Endothelial cell (in vitro differentiated cells): ENCODE measurements at regions not wholly inside any gene's neighbourhood (a gene's known extent, or its start where the extent isn't known, plus 50 kb on each side); places are given as distances from the start of the nearest gene placed in this dataset.

Experiments
- DNase-seq: peaks from one replicate; pipeline ENCODE4 v3.0.0; 2021; ENCODE audit warnings: low spot score
- H3K27ac Mint-ChIP-seq: one replicate; pipeline ENCODE4 v1.8.0; 2021; ENCODE audit warnings: mixed read lengths, inconsistent platforms; ENCODE audit not compliant: unreplicated experiment
- H3K27me3 Mint-ChIP-seq: one replicate; pipeline ENCODE4 v1.8.0; 2021; ENCODE audit warnings: mild to moderate bottlenecking, moderate library complexity, mixed read lengths, inconsistent platforms; ENCODE audit not compliant: unreplicated experiment
- H3K36me3 Mint-ChIP-seq: one replicate; pipeline ENCODE4 v1.8.0; 2021; ENCODE audit warnings: mild to moderate bottlenecking, low read depth, mixed read lengths, inconsistent platforms; ENCODE audit not compliant: unreplicated experiment
- H3K4me1 Mint-ChIP-seq: one replicate; pipeline ENCODE4 v1.8.0; 2021; ENCODE audit warnings: mild to moderate bottlenecking, mixed read lengths, inconsistent platforms; ENCODE audit not compliant: unreplicated experiment
- H3K4me3 Mint-ChIP-seq: one replicate; pipeline ENCODE4 v1.8.0; 2021; ENCODE audit warnings: mild to moderate bottlenecking, mixed read lengths, inconsistent platforms; ENCODE audit not compliant: unreplicated experiment
- H3K9me3 Mint-ChIP-seq: one replicate; pipeline ENCODE4 v1.8.0; 2021; ENCODE audit warnings: mixed read lengths, inconsistent platforms; ENCODE audit not compliant: unreplicated experiment
- TF ChIP-seq, protein P1 (sequence below): fragments of 200-600 bp; sonication (generic); IDR thresholded peaks from one replicate; pipeline ENCODE4 v1.5.0; 2021; ENCODE audit warnings: antibody characterized with exemption; ENCODE audit not compliant: unreplicated experiment

DNA sequence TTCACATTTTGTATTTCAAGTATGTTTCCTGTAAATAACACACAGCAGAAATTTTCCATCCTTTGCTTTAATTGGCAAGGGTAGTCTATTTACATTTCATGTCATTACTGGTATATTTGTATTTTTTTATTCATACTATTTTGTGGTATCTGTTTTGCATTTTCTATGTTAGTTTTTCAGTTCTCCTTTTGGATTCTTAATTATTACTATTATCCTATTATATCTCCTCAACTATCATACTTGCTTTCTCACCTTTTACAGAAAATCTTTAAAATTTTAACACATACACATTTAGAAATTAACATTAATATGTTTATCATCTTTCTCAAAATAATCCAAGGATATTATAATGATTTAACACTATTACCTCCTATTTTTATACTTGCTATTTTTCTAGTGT is 918.3 kb upstream of the MAP3K7 start:
- no peak overlapping the region for H3K4me3 Mint-ChIP-seq
- H3K27ac Mint-ChIP-seq: no peak overlapping the region
- no peaks in the 10 kb centered on the region for H3K27me3 Mint-ChIP-seq
- TF ChIP-seq, protein P1, sequence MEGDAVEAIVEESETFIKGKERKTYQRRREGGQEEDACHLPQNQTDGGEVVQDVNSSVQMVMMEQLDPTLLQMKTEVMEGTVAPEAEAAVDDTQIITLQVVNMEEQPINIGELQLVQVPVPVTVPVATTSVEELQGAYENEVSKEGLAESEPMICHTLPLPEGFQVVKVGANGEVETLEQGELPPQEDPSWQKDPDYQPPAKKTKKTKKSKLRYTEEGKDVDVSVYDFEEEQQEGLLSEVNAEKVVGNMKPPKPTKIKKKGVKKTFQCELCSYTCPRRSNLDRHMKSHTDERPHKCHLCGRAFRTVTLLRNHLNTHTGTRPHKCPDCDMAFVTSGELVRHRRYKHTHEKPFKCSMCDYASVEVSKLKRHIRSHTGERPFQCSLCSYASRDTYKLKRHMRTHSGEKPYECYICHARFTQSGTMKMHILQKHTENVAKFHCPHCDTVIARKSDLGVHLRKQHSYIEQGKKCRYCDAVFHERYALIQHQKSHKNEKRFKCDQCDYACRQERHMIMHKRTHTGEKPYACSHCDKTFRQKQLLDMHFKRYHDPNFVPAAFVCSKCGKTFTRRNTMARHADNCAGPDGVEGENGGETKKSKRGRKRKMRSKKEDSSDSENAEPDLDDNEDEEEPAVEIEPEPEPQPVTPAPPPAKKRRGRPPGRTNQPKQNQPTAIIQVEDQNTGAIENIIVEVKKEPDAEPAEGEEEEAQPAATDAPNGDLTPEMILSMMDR: no peak
- DNase-seq: no peak
- no peaks in the 10 kb centered on the region for H3K36me3 Mint-ChIP-seq
- H3K9me3 Mint-ChIP-seq: no peaks in the 10 kb centered on the region
- no peaks in the 10 kb centered on the region for H3K4me1 Mint-ChIP-seq

DNA sequence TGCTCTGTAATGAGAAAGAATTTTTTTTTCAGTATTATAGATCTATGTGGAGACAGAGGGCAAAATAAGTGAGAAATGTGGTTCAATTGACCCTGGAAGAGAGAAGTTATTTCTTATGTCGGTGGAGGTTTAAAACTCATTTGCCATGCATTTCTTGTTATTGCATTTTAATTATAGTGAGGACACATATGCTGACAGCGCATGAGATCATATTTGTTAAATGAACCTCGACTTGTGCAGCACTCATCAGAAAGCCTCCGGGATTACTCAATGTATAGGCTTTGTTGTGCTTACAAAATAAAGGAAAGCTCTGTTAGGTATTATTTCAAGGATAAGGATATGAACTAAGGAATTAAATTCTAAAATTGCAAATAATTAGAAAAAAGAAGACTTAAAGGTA is 915.1 kb upstream of the MAP3K7 start:
- Mint-ChIP-seq H3K9me3 (no peaks in the 10 kb centered on the region), H3K27me3 (no peaks in the 10 kb centered on the region), H3K27ac (no peak overlapping the region), H3K4me3 (no peak overlapping the region), H3K36me3 (no peaks in the 10 kb centered on the region), H3K4me1 (no peaks in the 10 kb centered on the region)
- TF ChIP-seq, protein P1: no peak
- no peak for DNase-seq

DNA sequence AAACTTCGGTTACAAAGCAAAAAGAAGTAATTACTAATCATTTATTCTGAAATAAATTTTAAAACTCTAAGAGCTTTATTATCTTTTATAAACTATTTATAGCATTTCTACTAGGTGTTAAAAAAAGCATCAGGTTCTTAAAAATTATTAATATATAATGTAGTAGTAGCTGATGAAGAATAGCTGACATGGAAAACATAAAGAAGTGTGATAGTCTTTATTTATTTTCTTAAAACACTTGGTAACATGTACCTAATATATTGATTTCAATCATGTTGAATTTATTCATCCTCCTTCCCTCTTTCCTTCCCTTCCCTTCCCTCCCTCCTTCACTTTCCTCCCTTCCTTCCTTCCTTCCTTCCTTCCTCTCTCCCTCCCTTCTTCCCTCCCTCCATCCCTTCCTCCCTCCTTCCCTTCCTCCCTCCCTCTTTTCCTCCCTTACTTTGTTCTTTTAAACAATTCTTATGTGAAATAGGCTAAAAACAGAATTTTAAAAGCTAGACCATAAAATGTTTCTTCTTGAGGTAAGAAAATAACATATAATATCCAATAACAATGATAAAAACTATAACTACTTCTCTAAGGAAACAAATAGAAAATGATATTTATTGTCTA is 913.9 kb upstream of the MAP3K7 start:
- Mint-ChIP-seq H3K9me3 (no peaks in the 10 kb centered on the region), H3K4me1 (no peaks in the 10 kb centered on the region), H3K27me3 (no peaks in the 10 kb centered on the region)

DNA sequence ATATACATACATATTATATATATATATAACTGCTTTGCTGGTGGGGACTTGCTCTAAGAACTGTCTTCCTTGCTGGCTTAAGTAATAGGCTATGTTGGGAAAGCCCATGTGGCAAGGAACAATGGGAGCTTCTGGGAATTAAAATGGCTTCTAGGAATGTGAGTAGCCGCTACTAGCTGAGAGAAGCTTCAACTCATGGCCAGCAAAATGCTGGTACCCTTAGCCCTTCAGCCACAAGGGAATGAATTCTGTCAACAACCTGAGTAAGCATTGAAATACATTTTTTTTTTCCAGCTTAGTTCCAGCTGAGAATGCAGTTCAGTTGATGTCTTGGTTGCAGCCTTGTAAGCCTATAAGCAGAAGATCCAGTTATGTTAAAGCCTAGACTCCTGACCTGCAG is 911.7 kb upstream of the MAP3K7 start:
- Mint-ChIP-seq H3K4me3 (no peak overlapping the region), H3K27ac (no peak overlapping the region), H3K4me1 (no peaks in the 10 kb centered on the region), H3K27me3 (no peaks in the 10 kb centered on the region), H3K9me3 (no peaks in the 10 kb centered on the region), H3K36me3 (no peaks in the 10 kb centered on the region)
- no peak for DNase-seq
- TF ChIP-seq, protein P1: no peak

More for the DNA sequence above, 913.9 kb upstream of the MAP3K7 start:
- DNase-seq: no peak
- TF ChIP-seq, protein P1: no peak
- Mint-ChIP-seq H3K36me3 (no peaks in the 10 kb centered on the region), H3K27ac (no peak overlapping the region), H3K4me3 (no peak overlapping the region)

DNA sequence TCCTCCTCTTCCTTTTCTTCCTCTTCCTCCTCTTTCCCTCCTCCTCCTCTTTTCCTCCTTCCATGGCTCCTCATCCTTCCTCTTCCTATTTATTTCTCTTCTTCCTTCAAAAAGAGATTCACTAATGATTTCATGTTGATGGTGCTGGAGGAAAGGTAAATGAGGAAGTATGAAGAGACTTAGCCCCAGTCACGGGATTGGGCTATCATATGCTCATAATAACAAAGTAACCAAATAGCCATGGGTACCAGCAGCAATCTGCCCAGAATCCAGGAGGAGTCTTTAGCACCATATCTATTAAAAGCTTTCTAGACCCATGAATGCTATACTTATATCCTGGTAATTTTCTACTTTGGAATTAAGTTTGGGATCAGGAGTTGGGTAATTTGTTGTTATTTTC is 910.9 kb upstream of the MAP3K7 start:
- Mint-ChIP-seq H3K27ac (no peak overlapping the region), H3K9me3 (no peaks in the 10 kb centered on the region), H3K4me3 (no peak overlapping the region), H3K27me3 (no peaks in the 10 kb centered on the region), H3K4me1 (no peaks in the 10 kb centered on the region), H3K36me3 (no peaks in the 10 kb centered on the region)
- DNase-seq: no peak
- TF ChIP-seq, protein P1: no peak
